DMS53 treated with DMSO at 0.1 percent for 48 hours (cell line): ENCODE measurements at regions not wholly inside any gene's neighbourhood (a gene's known extent, or its start where the extent isn't known, plus 50 kb on each side); places are given as distances from the start of the nearest gene placed in this dataset.
"Not testable (repeated sequence)": the region's sequence is repeated elsewhere in the genome, so short reads cannot be mapped to it uniquely, and the experiment has no call there.

Experiments
- DNase-seq: peaks from one replicate; lab custom pipeline; 2025; ENCODE audit not compliant: unreplicated experiment; lab: John Stamatoyannopoulos, UW

GRCh38 chr10:84571146-84571545 is 242.8 kb downstream of the CCSER2 start:
- DNase-seq: no peak

DNA sequence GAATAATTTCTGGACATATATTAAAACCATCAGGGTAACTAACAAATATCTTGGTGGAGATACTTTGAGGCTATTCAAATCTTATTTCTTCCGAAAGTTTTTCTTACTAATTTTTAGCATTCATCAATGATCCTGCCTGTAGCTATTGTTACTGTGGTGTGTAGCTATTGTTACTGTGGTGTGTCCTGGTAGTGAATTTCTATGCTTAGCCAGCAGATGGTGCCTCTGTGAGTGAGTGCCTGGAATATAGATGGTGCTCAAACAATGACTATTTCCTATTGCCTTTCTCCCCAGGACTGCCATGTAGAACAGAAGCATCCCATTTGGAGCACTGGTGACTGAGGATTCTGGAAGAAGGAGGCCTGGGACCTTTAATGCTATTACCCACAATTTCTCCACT is 245.7 kb downstream of the CCSER2 start:
- DNase-seq: no peak

GRCh38 chr10:84581976-84582375 is 253.6 kb downstream of the CCSER2 start:
- DNase-seq: no peak

DNA sequence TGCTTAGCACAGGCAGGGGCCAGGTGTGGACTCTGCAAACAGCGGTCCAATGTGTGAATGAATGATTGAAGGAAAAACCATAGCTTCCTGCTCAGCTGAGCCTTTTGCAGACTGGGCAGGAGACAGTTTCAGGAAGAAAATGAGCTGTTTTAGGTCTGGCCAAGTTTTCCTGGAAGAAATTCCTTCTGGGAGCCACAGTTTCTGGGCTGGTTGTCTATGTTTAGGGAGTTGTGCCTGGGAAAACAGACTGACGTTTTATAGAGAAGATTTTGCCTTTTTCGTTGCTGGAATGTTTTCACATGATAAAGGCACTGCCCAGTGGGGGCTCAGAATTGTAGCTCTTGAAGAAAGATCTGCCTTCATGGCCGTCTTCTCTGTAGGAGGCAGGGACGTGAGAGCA is 255.1 kb downstream of the CCSER2 start:
- no peak for DNase-seq

DNA sequence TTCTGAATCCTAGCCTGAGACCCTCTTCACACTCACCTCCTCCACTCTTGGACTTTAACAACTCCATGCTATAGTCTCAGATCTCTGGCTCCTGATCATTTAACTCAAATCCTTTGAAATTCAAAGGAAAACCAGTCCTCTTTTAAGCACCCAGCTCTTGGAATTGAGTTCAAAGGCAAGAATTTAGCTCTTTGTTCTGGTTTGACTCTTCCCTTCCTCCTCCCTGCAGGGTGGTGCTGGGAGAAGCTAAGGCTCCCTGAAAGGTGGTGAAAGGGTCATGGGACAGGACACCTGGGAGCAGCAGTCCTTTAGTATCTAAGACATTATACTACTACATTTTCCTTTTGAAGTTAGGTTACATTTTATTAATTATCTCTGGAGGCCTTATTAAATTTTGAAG is 259.4 kb downstream of the CCSER2 start:
- DNase-seq: no peak

GRCh38 chr10:84588426-84588825 is 260.0 kb downstream of the CCSER2 start:
- no peak for DNase-seq

- no peak for DNase-seq
Observed at GRCh38 chr10:84588971-84589370, 260.6 kb downstream of the CCSER2 start.

DNA sequence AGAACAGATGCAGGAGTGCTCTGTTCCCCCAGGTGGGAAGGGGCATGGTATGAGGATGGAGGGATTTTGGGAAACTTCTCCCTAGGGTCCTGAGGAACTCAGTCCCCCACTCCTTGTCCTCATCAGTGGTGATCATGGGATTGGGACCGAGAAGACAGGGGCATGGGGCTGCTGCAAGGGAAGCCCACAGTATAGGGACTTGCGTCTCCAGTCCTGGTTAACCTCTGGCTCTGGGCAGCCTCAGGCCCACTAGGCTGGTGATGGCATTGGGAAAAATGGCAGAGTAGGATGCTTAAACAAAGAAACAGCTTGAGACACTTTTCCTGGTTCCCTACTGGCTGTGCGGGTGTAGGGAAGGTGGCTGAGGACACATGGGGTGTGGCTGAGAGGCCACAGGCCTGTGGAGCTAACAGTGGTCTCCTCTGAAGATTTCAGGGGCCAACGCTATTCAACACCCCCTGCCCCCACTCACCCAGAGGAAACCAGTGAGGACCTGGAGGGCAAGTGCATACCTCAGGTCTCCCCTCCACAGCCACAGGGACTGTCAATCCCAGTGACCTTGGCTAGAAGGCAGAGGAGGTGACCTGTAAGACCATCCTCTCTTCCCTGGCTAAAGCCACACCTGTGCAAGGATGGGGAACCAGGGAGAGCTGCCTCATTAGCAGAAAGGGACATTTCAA is 261.3 kb downstream of the CCSER2 start:
- no peak for DNase-seq

DNA sequence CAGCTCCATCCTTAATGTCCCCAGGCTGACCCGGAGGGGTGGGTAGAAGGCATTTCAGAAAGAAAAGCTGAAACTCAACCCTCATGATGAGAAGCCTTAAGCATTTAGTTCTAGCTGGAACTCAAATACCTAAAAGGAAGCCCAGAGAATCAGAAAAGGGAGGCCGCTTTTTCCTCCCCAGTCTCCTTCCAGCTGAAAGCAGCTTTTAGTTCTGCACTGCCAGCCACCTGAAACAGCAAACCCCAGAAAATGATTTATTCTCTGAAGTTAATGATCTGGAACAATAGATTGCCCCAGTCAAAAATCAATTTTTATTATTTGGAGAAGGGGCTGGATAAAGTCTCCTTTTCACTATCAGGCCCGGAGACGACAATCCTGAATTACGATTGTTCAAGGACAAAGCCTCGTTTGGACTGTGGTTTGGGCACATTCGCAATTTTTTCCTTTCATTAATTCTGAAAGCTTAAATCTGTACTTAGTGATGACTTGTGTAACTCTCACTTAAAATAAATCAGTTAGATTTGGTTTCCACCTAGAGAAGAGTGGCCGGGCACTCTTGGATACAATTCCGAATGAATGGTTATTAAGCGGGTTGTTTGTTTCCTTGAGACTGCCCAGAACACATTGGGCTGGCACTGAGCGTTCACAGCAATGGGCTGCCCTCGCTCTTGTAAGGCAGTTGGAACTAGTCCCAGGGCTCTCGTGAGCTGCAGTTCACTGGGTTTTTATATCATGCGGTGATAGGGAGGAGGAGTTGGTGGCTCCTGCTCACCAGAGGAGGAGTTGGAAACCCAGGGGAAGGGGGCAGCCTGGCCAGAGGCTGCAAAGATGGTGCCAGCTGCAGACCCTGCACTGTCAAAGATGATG is 262.2 kb downstream of the CCSER2 start:
- DNase-seq: no peak

DNA sequence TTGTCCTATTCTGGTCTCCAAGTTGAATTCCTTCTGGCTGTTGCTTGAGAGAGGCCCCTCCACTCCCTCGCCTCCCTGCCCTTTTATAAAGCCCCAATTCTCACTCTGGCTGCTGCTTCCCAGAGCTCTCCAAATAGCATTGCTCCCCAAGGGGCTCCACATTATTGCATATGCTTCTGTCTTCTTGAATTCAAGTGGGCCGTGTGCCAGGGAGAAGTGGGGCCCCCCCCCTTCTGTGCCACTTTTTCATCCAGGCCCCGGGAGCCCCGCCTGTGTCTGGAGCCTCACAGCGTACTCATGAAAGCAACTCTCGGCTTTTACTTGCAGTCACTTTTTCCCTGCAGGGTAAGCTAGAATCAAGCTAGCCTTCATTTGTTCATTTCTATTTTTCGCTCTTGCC is 265.1 kb downstream of the CCSER2 start:
- DNase-seq: no peak

DNA sequence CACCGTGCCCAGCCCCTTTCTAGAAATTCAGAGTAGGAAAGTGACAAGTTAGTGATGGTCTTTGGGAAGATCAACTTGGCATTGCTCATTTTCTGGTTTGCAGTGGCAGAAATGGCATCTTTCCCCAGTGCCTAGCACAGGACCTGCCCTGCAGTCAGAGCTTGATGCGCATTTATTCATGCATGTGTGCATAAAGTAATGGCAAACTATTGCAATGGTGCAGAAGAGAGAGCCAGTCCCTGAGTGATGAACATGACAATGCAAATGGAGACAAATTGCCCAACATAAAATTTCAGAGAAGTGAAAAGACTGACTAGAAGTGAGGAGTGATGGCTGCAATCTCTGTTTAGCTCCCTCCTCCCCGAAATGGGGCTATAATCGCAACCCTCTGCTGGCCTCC is 268.2 kb downstream of the CCSER2 start:
- DNase-seq: no peak

DNA sequence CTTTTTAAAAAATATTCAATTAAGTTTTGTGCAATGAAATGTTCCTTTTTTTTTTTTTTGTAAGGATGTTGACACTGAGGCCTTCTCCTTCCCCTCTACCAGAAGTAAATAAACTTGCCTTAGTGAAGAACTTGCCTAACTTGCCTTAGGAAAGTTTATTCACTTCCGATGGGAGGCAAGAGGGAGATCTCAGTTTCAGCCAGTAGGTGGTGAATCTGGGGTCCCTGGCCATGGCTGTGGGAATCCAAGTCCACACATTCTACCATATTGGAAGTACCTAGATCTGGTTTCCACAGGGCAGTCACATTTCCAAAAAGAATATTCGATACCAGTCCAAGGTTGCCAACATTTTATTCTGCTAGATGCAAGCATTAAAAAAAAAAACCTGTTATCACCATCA is 270.9 kb downstream of the CCSER2 start:
- DNase-seq: no peak

- DNase-seq: no peak
Observed at GRCh38 chr10:84600947-84601346, 272.6 kb downstream of the CCSER2 start.

DNA sequence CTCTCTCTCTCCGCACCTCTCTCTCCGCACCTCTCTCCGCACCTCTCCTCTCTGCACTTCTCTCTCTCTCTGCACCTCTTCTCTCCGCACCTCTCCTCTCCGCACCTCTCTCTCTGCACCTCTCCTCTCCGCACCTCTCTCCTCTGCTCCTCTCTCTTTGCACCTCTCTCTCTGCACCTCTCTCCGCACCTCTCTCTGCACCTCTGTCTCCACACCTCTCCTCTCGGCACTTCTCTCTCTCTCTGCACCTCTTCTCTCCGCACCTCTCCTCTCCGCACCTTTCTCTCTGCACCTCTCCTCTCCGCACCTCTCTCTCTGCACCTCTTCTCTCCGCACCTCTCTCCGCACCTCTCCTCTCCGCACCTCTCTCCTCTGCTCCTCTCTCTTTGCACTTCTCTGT is 274.2 kb downstream of the CCSER2 start:
- DNase-seq: not testable (repeated sequence)

GRCh38 chr10:84603971-84604370 is 275.6 kb downstream of the CCSER2 start:
- no peak for DNase-seq

DNA sequence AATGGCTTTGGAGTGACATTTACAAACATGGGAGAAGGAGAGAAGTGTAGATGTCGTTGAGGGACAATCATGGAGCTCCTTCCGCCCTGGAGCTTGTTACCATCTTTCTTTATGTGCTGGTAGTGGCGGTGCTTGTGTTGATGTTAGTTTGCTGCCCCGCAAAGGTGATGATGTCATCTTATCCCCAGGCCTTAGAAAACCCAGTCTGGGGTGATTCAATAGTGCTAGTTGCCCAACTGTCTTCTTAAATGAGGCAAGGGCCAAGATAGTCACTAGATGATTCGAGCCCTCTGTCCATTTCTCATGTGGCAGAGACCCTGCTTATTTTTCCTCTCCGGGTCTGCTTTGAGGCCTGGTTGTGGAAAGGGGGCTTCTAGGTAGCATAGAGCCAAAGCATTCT is 277.4 kb downstream of the CCSER2 start:
- no peak for DNase-seq

DNA sequence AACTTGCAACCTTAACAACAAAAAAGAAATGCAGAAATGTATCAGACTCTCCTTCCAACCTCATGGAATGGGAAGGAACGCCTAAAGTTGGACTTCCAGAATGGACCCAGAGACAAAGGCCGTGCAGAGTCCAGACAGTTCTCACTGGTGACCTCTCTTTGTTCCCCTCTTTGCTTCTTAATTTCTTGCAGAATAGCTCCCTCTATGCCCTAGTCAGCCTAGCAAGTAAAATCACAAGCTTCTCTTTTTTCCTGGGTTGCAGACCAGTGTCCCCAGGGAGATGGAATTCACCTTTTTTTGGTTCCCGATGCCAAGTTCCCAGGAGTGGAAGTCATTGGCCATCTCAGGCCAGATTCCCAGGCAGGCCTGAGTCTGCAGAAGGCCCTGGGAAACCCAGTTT is 278.0 kb downstream of the CCSER2 start:
- DNase-seq: no peak

- no peak for DNase-seq
Observed at GRCh38 chr10:84607044-84607443, 278.7 kb downstream of the CCSER2 start.

- DNase-seq: no peak
Observed at GRCh38 chr10:84607523-84607922, 279.1 kb downstream of the CCSER2 start.

GRCh38 chr10:84608126-84608525 is 279.7 kb downstream of the CCSER2 start:
- no peak for DNase-seq

- peak; percentile 80 for DNase-seq
Observed at GRCh38 chr10:84613336-84614021, 285.1 kb downstream of the CCSER2 start.
